HEK293 (cell line): ENCODE measurements at regions not wholly inside any gene's neighbourhood (a gene's known extent, or its start where the extent isn't known, plus 50 kb on each side); places are given as distances from the start of the nearest gene placed in this dataset.

Experiments used
- CTCF ChIA-PET: fragments of 350-600 bp; formaldehyde crosslinking; extraction: SDS; loops from one replicate; lab custom pipeline; 2021; ENCODE audit warnings: antibody characterized with exemption; lab: Yijun Ruan, JAX
- POLR2A ChIA-PET: fragments of 300-600 bp; formaldehyde crosslinking; extraction: SDS; loops from one replicate; lab custom pipeline; 2020; ENCODE audit warnings: antibody characterized with exemption, inconsistent platforms; lab: Yijun Ruan, JAX
- H3K27ac ChIP-seq: fragments of 200-500 bp; sonication (Bioruptor generic); 2 replicates; pipeline ENCODE4 v1.5.1; 2014; ENCODE audit warnings: low read depth, low read length, control low read depth, inconsistent platforms; ENCODE audit errors: extremely low read depth
- H3K36me3 ChIP-seq, 2 experiments: fragments of 200-500 bp in 1 of 2; sonication (Bioruptor generic) in 1 of 2; 1 replicate in 1 of 2; 2 replicates in 1 of 2; pipeline ENCODE4 v1.5.1; 2014 to 2017; ENCODE audit warnings: inconsistent platforms in 2 of 2, low read length in 2 of 2; ENCODE audit not compliant: control insufficient read depth in 2 of 2, insufficient read depth in 1 of 2
- H3K4me1 ChIP-seq: fragments of 200-500 bp; sonication (Bioruptor generic); 2 replicates; pipeline ENCODE4 v1.5.1; 2014; ENCODE audit warnings: mild to moderate bottlenecking, low read length, inconsistent platforms; ENCODE audit not compliant: control insufficient read depth, insufficient read depth
- H3K4me3 ChIP-seq: 2 replicates; pipeline ENCODE4 v1.5.1; 2011; ENCODE audit warnings: low read depth, mild to moderate bottlenecking, control low read depth, low read length, moderate library complexity
- H3K9me3 ChIP-seq: fragments of 200-500 bp; sonication (Bioruptor generic); 2 replicates; pipeline ENCODE4 v1.5.1; 2014; ENCODE audit warnings: low read depth, low read length, inconsistent platforms; ENCODE audit not compliant: control insufficient read depth, insufficient read depth
- BCL11B ChIP-seq: fragments of 450-650 bp; formaldehyde crosslinking; IDR thresholded peaks from 2 replicates; pipeline ENCODE4 v1.5.1; 2016; ENCODE audit warnings: low read depth, missing biosample characterization, missing genetic modification characterization
- GLIS1 ChIP-seq: fragments of 450-650 bp; formaldehyde crosslinking; IDR thresholded peaks from 2 replicates; pipeline ENCODE4 v1.5.1; 2016; ENCODE audit warnings: missing biosample characterization, missing genetic modification characterization
- IKZF3 ChIP-seq: fragments of 450-650 bp; IDR thresholded peaks from 2 replicates; pipeline ENCODE4 v1.5.0; 2018; ENCODE audit warnings: missing biosample characterization, mild to moderate bottlenecking, missing genetic modification characterization, moderate library complexity
- OSR2 ChIP-seq: fragments of 450-650 bp; formaldehyde crosslinking; IDR thresholded peaks from 2 replicates; pipeline ENCODE4 v1.5.1; 2016; ENCODE audit warnings: missing biosample characterization, missing genetic modification characterization
- OVOL3 ChIP-seq: fragments of 450-650 bp; formaldehyde crosslinking; IDR thresholded peaks from 2 replicates; pipeline ENCODE4 v1.5.1; 2016; ENCODE audit warnings: missing biosample characterization, missing genetic modification characterization
- RBAK ChIP-seq: fragments of 450-650 bp; formaldehyde crosslinking; IDR thresholded peaks from 2 replicates; pipeline ENCODE4 v1.5.1; 2016; ENCODE audit warnings: missing biosample characterization, missing genetic modification characterization
- SP3 ChIP-seq: fragments of 450-650 bp; formaldehyde crosslinking; IDR thresholded peaks from 2 replicates; pipeline ENCODE4 v1.5.1; 2016; ENCODE audit warnings: missing biosample characterization, missing genetic modification characterization
- TRIM28 ChIP-seq: IDR thresholded peaks from 2 replicates; pipeline ENCODE4 v1.6.1; 2011; ENCODE audit warnings: low read length, control low read depth, borderline replicate concordance
- ZFP69B ChIP-seq: fragments of 450-650 bp; formaldehyde crosslinking; IDR thresholded peaks from 2 replicates; pipeline ENCODE4 v1.5.1; 2016; ENCODE audit warnings: missing biosample characterization, missing genetic modification characterization
- ZNF16 ChIP-seq: fragments of 450-650 bp; formaldehyde crosslinking; IDR thresholded peaks from 2 replicates; pipeline ENCODE4 v1.5.1; 2016; ENCODE audit warnings: low read depth, missing biosample characterization, missing genetic modification characterization
- ZNF184 ChIP-seq: fragments of 450-650 bp; IDR thresholded peaks from 2 replicates; pipeline ENCODE4 v1.5.1; 2018; ENCODE audit warnings: missing biosample characterization, mild to moderate bottlenecking, missing genetic modification characterization
- ZNF274 ChIP-seq, 2 experiments: fragments of 200-500 bp in 1 of 2; fragments of 450-650 bp in 1 of 2; sonication (Bioruptor generic) in 1 of 2; formaldehyde crosslinking in 1 of 2; IDR thresholded peaks; 2 replicates each; pipeline versions ENCODE4 v1.5.1 to v1.6.1; 2014 to 2016; ENCODE audit warnings: borderline replicate concordance in 1 of 2, inconsistent platforms in 1 of 2, low read length in 1 of 2, missing biosample characterization in 1 of 2, missing genetic modification characterization in 1 of 2
- ZNF350 ChIP-seq: fragments of 450-650 bp; formaldehyde crosslinking; IDR thresholded peaks from 2 replicates; pipeline ENCODE4 v1.5.0; 2017; ENCODE audit warnings: missing biosample characterization, mild to moderate bottlenecking, missing genetic modification characterization
- ZNF354C ChIP-seq: fragments of 450-650 bp; formaldehyde crosslinking; IDR thresholded peaks from 2 replicates; pipeline ENCODE4 v1.5.1; 2016; ENCODE audit warnings: missing biosample characterization, missing genetic modification characterization, low read depth, borderline replicate concordance
- ZNF561 ChIP-seq: fragments of 450-650 bp; IDR thresholded peaks from 2 replicates; pipeline ENCODE4 v1.5.1; 2018; ENCODE audit warnings: missing biosample characterization, missing genetic modification characterization, borderline replicate concordance
- ZNF623 ChIP-seq: fragments of 450-650 bp; formaldehyde crosslinking; IDR thresholded peaks from 2 replicates; pipeline ENCODE4 v1.5.1; 2016; ENCODE audit warnings: missing biosample characterization, missing genetic modification characterization
- ZNF777 ChIP-seq: fragments of 450-650 bp; formaldehyde crosslinking; IDR thresholded peaks from 2 replicates; pipeline ENCODE4 v1.5.1; 2017; ENCODE audit warnings: missing biosample characterization, missing genetic modification characterization, borderline replicate concordance
- ZNF843 ChIP-seq: fragments of 450-650 bp; formaldehyde crosslinking; IDR thresholded peaks from 2 replicates; pipeline ENCODE4 v1.5.1; 2016; ENCODE audit warnings: missing biosample characterization, missing genetic modification characterization
- TF ChIP-seq, protein P1 (sequence below): fragments of 450-650 bp; formaldehyde crosslinking; IDR thresholded peaks from 2 replicates; pipeline ENCODE4 v1.5.1; 2016; ENCODE audit warnings: missing biosample characterization, missing genetic modification characterization
- TF ChIP-seq, protein P2 (sequence below): fragments of 450-650 bp; formaldehyde crosslinking; IDR thresholded peaks from 2 replicates; pipeline ENCODE4 v1.5.1; 2017; ENCODE audit warnings: missing biosample characterization, missing genetic modification characterization
- TF ChIP-seq, protein P3 (sequence below): fragments of 450-650 bp; formaldehyde crosslinking; IDR thresholded peaks from 2 replicates; pipeline ENCODE4; 2016; ENCODE audit warnings: missing biosample characterization, missing genetic modification characterization
- TF ChIP-seq, protein P4 (sequence below): fragments of 450-650 bp; formaldehyde crosslinking; IDR thresholded peaks from 2 replicates; pipeline ENCODE4 v1.5.1; 2016; ENCODE audit warnings: missing biosample characterization, missing genetic modification characterization, low read depth
- TF ChIP-seq, protein P5 (sequence below): fragments of 450-650 bp; formaldehyde crosslinking; IDR thresholded peaks from 2 replicates; pipeline ENCODE4 v1.5.1; 2016; ENCODE audit warnings: missing biosample characterization, missing genetic modification characterization

DNA sequence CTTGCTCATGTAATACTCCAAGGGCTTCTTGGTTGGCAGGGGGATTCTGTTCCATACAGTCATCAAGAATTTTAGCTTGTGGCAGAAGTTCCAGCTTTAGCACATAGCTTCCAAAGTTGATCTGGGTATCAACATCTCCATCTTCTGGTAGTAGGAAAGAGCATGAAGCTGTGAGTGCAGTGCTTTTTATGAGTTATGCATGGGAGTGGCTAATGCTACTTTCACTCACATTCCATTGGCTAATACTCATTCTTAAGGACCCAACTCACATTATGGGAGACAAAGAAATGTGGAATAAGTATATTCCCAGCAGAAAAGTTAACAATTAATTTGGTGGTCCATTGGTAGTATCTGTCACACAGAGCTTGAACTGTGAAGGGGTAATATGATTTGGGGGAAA is 194.2 kb upstream of the CHD1 start (continued):
- TF ChIP-seq, protein P1, sequence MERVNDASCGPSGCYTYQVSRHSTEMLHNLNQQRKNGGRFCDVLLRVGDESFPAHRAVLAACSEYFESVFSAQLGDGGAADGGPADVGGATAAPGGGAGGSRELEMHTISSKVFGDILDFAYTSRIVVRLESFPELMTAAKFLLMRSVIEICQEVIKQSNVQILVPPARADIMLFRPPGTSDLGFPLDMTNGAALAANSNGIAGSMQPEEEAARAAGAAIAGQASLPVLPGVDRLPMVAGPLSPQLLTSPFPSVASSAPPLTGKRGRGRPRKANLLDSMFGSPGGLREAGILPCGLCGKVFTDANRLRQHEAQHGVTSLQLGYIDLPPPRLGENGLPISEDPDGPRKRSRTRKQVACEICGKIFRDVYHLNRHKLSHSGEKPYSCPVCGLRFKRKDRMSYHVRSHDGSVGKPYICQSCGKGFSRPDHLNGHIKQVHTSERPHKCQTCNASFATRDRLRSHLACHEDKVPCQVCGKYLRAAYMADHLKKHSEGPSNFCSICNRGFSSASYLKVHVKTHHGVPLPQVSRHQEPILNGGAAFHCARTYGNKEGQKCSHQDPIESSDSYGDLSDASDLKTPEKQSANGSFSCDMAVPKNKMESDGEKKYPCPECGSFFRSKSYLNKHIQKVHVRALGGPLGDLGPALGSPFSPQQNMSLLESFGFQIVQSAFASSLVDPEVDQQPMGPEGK (tag by site-specific recombination) = no peak
- no peak for TF ChIP-seq GLIS1
- TF ChIP-seq, all 188 proteins: peak for 0

DNA sequence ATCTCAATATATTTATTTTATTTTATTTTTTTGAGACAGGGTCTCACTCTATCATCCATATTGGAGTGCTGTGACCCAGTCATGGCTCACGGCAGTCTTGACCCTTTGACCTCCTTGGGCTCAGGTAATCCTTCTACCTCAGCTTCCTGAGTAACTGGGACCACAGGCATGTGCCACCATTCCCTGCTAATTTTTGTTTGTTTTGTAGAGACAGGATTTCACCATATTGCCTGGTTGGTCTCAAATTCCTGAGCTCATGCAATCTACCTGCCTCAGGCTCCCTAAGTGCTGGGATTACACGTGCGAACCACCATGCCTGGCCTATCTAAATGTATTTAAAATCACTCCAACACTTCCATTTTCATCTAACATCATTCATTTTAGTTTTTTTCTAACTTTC is 190.5 kb upstream of the CHD1 start:
- ChIA-PET CTCF (no interaction called here), POLR2A (no interaction called here)
- H3K9me3 ChIP-seq = no peaks in the 10 kb centered on the region
- no peak overlapping the region for H3K4me3 ChIP-seq
- H3K27ac ChIP-seq = no peak overlapping the region
- H3K4me1 ChIP-seq = no peaks in the 10 kb centered on the region
- no peaks in the 10 kb centered on the region for H3K36me3 ChIP-seq
- TF ChIP-seq ZNF777 = no peak
- TF ChIP-seq BCL11B (tag by site-specific recombination) = no peak
- no peak for TF ChIP-seq ZNF350 (tag by site-specific recombination)
- TF ChIP-seq, protein P2, sequence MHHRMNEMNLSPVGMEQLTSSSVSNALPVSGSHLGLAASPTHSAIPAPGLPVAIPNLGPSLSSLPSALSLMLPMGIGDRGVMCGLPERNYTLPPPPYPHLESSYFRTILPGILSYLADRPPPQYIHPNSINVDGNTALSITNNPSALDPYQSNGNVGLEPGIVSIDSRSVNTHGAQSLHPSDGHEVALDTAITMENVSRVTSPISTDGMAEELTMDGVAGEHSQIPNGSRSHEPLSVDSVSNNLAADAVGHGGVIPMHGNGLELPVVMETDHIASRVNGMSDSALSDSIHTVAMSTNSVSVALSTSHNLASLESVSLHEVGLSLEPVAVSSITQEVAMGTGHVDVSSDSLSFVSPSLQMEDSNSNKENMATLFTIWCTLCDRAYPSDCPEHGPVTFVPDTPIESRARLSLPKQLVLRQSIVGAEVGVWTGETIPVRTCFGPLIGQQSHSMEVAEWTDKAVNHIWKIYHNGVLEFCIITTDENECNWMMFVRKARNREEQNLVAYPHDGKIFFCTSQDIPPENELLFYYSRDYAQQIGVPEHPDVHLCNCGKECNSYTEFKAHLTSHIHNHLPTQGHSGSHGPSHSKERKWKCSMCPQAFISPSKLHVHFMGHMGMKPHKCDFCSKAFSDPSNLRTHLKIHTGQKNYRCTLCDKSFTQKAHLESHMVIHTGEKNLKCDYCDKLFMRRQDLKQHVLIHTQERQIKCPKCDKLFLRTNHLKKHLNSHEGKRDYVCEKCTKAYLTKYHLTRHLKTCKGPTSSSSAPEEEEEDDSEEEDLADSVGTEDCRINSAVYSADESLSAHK = no peak
- TF ChIP-seq OVOL3 (tag by site-specific recombination) = no peak
- no peak for TF ChIP-seq ZNF354C (tag by site-specific recombination)
- no peak for TF ChIP-seq ZNF561 (tag by site-specific recombination)
- TF ChIP-seq SP3 (tag by site-specific recombination) = no peak

DNA sequence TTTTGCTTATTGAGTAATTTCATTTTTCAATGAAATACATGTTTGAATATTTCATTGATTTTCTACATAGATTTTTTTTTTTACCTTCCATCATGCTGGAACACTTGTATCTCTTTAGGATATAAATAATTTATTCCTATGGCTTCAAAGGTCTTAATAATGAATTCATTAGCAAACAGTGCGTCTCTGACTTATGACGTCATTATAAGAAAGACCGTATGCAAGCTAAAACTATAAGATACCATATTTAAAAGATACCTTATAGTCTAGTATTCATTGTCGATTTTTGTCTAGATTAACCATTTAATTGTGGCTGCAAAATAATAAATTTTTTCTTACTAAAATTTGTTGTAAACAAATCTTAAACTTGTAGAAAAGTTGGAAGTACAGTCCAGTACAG is 187.7 kb upstream of the CHD1 start:
- H3K36me3 ChIP-seq = no peaks in the 10 kb centered on the region
- POLR2A ChIA-PET = no interaction called here
- no peak overlapping the region for H3K4me3 ChIP-seq
- no peak overlapping the region for H3K27ac ChIP-seq
- H3K9me3 ChIP-seq = no peaks in the 10 kb centered on the region
- CTCF ChIA-PET = interaction anchor here (1.0 to 1.1 kb wide), 3 partner anchors 12 to 14 kb away, joined by 3 read pairs; no protein-coding TSS in a partner anchor
- no peaks in the 10 kb centered on the region for H3K4me1 ChIP-seq
- TF ChIP-seq ZNF184 (tag by site-specific recombination) (no peak), TRIM28 (no peak), ZNF623 (tag by site-specific recombination) (no peak), OSR2 (tag by site-specific recombination) (no peak), RBAK (no peak), ZNF843 (tag by site-specific recombination) (no peak), ZNF274 (IDR thresholded peaks at IDR 0.05; ENCODE audit: low read length) (no peak), ZNF274 (tag by site-specific recombination; IDR thresholded peaks at IDR 0.05; ENCODE audit: borderline replicate concordance) (no peak), IKZF3 (tag by site-specific recombination) (no peak), ZFP69B (tag by site-specific recombination) (no peak), ZNF16 (tag by site-specific recombination) (no peak)
- TF ChIP-seq, protein P3, sequence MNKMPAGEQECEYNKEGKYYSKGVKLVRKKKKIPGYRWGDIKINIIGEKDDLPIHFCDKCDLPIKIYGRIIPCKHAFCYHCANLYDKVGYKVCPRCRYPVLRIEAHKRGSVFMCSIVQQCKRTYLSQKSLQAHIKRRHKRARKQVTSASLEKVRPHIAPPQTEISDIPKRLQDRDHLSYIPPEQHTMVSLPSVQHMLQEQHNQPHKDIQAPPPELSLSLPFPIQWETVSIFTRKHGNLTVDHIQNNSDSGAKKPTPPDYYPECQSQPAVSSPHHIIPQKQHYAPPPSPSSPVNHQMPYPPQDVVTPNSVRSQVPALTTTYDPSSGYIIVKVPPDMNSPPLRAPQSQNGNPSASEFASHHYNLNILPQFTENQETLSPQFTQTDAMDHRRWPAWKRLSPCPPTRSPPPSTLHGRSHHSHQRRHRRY (tag by site-specific recombination) = no peak
- TF ChIP-seq, protein P4, sequence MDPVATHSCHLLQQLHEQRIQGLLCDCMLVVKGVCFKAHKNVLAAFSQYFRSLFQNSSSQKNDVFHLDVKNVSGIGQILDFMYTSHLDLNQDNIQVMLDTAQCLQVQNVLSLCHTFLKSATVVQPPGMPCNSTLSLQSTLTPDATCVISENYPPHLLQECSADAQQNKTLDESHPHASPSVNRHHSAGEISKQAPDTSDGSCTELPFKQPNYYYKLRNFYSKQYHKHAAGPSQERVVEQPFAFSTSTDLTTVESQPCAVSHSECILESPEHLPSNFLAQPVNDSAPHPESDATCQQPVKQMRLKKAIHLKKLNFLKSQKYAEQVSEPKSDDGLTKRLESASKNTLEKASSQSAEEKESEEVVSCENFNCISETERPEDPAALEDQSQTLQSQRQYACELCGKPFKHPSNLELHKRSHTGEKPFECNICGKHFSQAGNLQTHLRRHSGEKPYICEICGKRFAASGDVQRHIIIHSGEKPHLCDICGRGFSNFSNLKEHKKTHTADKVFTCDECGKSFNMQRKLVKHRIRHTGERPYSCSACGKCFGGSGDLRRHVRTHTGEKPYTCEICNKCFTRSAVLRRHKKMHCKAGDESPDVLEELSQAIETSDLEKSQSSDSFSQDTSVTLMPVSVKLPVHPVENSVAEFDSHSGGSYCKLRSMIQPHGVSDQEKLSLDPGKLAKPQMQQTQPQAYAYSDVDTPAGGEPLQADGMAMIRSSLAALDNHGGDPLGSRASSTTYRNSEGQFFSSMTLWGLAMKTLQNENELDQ (tag by site-specific recombination) = no peak
- TF ChIP-seq, protein P5, sequence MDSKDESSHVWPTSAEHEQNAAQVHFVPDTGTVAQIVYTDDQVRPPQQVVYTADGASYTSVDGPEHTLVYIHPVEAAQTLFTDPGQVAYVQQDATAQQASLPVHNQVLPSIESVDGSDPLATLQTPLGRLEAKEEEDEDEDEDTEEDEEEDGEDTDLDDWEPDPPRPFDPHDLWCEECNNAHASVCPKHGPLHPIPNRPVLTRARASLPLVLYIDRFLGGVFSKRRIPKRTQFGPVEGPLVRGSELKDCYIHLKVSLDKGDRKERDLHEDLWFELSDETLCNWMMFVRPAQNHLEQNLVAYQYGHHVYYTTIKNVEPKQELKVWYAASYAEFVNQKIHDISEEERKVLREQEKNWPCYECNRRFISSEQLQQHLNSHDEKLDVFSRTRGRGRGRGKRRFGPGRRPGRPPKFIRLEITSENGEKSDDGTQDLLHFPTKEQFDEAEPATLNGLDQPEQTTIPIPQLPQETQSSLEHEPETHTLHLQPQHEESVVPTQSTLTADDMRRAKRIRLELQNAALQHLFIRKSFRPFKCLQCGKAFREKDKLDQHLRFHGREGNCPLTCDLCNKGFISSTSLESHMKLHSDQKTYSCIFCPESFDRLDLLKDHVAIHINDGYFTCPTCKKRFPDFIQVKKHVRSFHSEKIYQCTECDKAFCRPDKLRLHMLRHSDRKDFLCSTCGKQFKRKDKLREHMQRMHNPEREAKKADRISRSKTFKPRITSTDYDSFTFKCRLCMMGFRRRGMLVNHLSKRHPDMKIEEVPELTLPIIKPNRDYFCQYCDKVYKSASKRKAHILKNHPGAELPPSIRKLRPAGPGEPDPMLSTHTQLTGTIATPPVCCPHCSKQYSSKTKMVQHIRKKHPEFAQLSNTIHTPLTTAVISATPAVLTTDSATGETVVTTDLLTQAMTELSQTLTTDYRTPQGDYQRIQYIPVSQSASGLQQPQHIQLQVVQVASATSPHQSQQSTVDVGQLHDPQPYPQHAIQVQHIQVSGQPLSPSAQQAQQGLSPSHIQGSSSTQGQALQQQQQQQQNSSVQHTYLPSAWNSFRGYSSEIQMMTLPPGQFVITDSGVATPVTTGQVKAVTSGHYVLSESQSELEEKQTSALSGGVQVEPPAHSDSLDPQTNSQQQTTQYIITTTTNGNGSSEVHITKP = no peak
